Hematopoietic multipotent progenitor cell (in vitro differentiated cells): ENCODE measurements at regions not wholly inside any gene's neighbourhood (a gene's known extent, or its start where the extent isn't known, plus 50 kb on each side); places are given as distances from the start of the nearest gene placed in this dataset.

Source experiments
- DNase-seq, 3 donors: peaks; one replicate each; pipeline ENCODE4 v3.0.0-alpha.2; 2011 to 2015; ENCODE audit warnings: low read depth in 2 of 3, low spot score in 2 of 3

- DNase-seq = no peak
Observed at GRCh38 chr20:12353842-12354241, 436.1 kb downstream of the BTBD3 start.

- no peak for DNase-seq
Observed at GRCh38 chr20:12354725-12355124, 437.0 kb downstream of the BTBD3 start.

- DNase-seq = no peak
Observed at GRCh38 chr20:12355185-12355584, 437.5 kb downstream of the BTBD3 start.

GRCh38 chr20:12358006-12358654, 440.4 kb downstream of the BTBD3 start:
- DNase-seq = no peak

- no peak for DNase-seq
Observed at GRCh38 chr20:12358655-12359009, 440.9 kb downstream of the BTBD3 start.

- DNase-seq = no peak
Observed at GRCh38 chr20:12371990-12372389, 454.3 kb downstream of the BTBD3 start.

- no peak for DNase-seq
Observed at GRCh38 chr20:12372557-12372956, 454.9 kb downstream of the BTBD3 start.

- no peak for DNase-seq
Observed at GRCh38 chr20:12375967-12376366, 458.3 kb downstream of the BTBD3 start.

GRCh38 chr20:12383821-12384220, 466.1 kb downstream of the BTBD3 start:
- no peak for DNase-seq

- DNase-seq = no peak
Observed at GRCh38 chr20:12386821-12387220, 469.1 kb downstream of the BTBD3 start.

GRCh38 chr20:12391099-12391498, 473.4 kb downstream of the BTBD3 start:
- no peak for DNase-seq

GRCh38 chr20:12394786-12395185, 477.1 kb downstream of the BTBD3 start:
- DNase-seq = no peak

GRCh38 chr20:12395353-12395752, 477.7 kb downstream of the BTBD3 start:
- DNase-seq = no peak

- no peak for DNase-seq
Observed at GRCh38 chr20:12395760-12396159, 478.1 kb downstream of the BTBD3 start.

- DNase-seq = no peak
Observed at GRCh38 chr20:12399110-12399836, 481.6 kb downstream of the BTBD3 start.

GRCh38 chr20:12404941-12405340, 487.2 kb downstream of the BTBD3 start:
- no peak for DNase-seq

GRCh38 chr20:12406978-12407377, 489.3 kb downstream of the BTBD3 start:
- no peak for DNase-seq

GRCh38 chr20:12409501-12409900, 491.8 kb downstream of the BTBD3 start:
- DNase-seq = no peak

- DNase-seq = no peak
Observed at GRCh38 chr20:12410783-12411182, 493.1 kb downstream of the BTBD3 start.

- DNase-seq = no peak
Observed at GRCh38 chr20:12411246-12411940, 493.7 kb downstream of the BTBD3 start.

GRCh38 chr20:12413116-12413515, 495.4 kb downstream of the BTBD3 start:
- no peak for DNase-seq
